ENCODE measurements at regions not wholly inside any gene's neighbourhood (a gene's known extent, or its start where the extent isn't known, plus 50 kb on each side); places are given as distances from the start of the nearest gene placed in this dataset.

GRCh38 chr1:216908126-216908525 lies 184.9 kb upstream of the ESRRG start:
- DNase-seq = no peak

- DNase-seq = no peak
These were observed 183.9 kb upstream of the ESRRG start for GRCh38 chr1:216907100-216907499.

- DNase-seq = no peak
These were observed 182.6 kb upstream of the ESRRG start for GRCh38 chr1:216905781-216906180.

GRCh38 chr1:216905137-216905536 lies 181.9 kb upstream of the ESRRG start:
- no peak for DNase-seq

GRCh38 chr1:216904471-216904870 lies 181.2 kb upstream of the ESRRG start:
- no peak for DNase-seq

GRCh38 chr1:216903382-216903740 lies 180.1 kb upstream of the ESRRG start:
- DNase-seq = no peak

- DNase-seq = no peak
These were observed 179.6 kb upstream of the ESRRG start for GRCh38 chr1:216902669-216903381.

GRCh38 chr1:216900116-216900620 lies 176.9 kb upstream of the ESRRG start:
- DNase-seq = no peak

GRCh38 chr1:216898801-216899200 lies 175.6 kb upstream of the ESRRG start:
- no peak for DNase-seq

GRCh38 chr1:216896146-216896545 lies 172.9 kb upstream of the ESRRG start:
- no peak for DNase-seq

- no peak for DNase-seq
These were observed 171.3 kb upstream of the ESRRG start for GRCh38 chr1:216894494-216894893.

GRCh38 chr1:216892581-216893160 lies 169.4 kb upstream of the ESRRG start:
- DNase-seq = no peak

GRCh38 chr1:216890871-216891270 lies 167.6 kb upstream of the ESRRG start:
- DNase-seq = no peak

GRCh38 chr1:216888731-216889130 lies 165.5 kb upstream of the ESRRG start:
- DNase-seq = no peak

- DNase-seq = no peak
These were observed 163.8 kb upstream of the ESRRG start for GRCh38 chr1:216887032-216887431.

GRCh38 chr1:216884614-216885229 lies 161.5 kb upstream of the ESRRG start:
- no peak for DNase-seq

GRCh38 chr1:216883518-216883917 lies 160.3 kb upstream of the ESRRG start:
- no peak for DNase-seq

- DNase-seq = no peak
These were observed 158.5 kb upstream of the ESRRG start for GRCh38 chr1:216881695-216882094.

- no peak for DNase-seq
These were observed 143.5 kb upstream of the ESRRG start for GRCh38 chr1:216866714-216867113.

GRCh38 chr1:216855810-216856209 lies 132.6 kb upstream of the ESRRG start:
- DNase-seq = no peak

GRCh38 chr1:216854836-216855484 lies 131.7 kb upstream of the ESRRG start:
- DNase-seq = no peak

- DNase-seq = no peak
These were observed 127.8 kb upstream of the ESRRG start for GRCh38 chr1:216851073-216851472.

GRCh38 chr1:216849146-216849545 lies 125.9 kb upstream of the ESRRG start:
- no peak for DNase-seq
